Body of pancreas (tissue), 4 donors: ENCODE measurements at regions not wholly inside any gene's neighbourhood (a gene's known extent, or its start where the extent isn't known, plus 50 kb on each side); places are given as distances from the start of the nearest gene placed in this dataset.

Experiments used
- CTCF ChIP-seq, 7 experiments: fragments of 450-650 bp in 4 of 7; fragments of 200-600 bp in 3 of 7; sonication (generic) in 3 of 7; IDR thresholded peaks; one replicate each; pipeline ENCODE4 v1.5.1; 2016 to 2019; ENCODE audit warnings: antibody characterized with exemption in 7 of 7
- POLR2A ChIP-seq, 3 donors: fragments of 450-650 bp; IDR thresholded peaks; one replicate each; pipeline ENCODE4 v1.6.1; 2016; ENCODE audit warnings: antibody characterized with exemption in 3 of 3, mild to moderate bottlenecking in 2 of 3

- TF ChIP-seq CTCF (IDR thresholded peaks at IDR 0.05) (no peak), POLR2A (IDR thresholded peaks at IDR 0.05) (no peak)
These were observed 966.7 kb upstream of the NXPH2 start for GRCh38 chr2:139746901-139747300.
